OCI-LY7 (cell line): ENCODE measurements at regions not wholly inside any gene's neighbourhood (a gene's known extent, or its start where the extent isn't known, plus 50 kb on each side); places are given as distances from the start of the nearest gene placed in this dataset.

ENCODE experiments used
- CTCF ChIP-seq: fragments of 200-600 bp; sonication (generic); conservative IDR thresholded peaks from 2 replicates; pipeline ENCODE4 v1.5.1; 2014; ENCODE audit warnings: mild to moderate bottlenecking, antibody characterized with exemption, low read length, moderate library complexity, mixed read lengths
- EZH2phosphoT487 ChIP-seq: fragments of 200-600 bp; sonication (generic); IDR thresholded peaks from 2 replicates; pipeline ENCODE4 v1.6.1; 2018; ENCODE audit warnings: low read depth, borderline replicate concordance, mild to moderate bottlenecking, mixed run types, antibody characterized with exemption, low read length, moderate library complexity, mixed read lengths

DNA sequence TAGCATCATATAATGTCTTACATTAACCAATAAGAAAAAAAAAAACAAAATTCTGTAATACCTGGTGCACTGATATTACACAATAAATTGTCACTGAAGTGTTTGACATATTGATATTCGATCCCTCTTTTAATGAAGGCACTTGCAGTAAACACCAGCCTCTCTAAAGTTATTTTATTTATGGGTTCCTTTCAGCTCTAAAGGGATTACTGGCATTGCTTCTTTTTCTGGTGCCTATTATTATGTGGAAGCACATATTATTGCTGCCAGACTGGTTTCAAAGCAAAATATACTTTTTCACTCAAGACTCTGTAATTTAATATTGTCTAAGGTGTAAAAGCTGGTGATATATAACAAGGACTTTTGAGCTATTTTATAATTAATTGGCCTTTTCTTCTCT is 1090.5 kb downstream of the TRHDE start:
- TF ChIP-seq CTCF (no peak), EZH2phosphoT487 (no peak)
